ENCODE measurements at regions not wholly inside any gene's neighbourhood (a gene's known extent, or its start where the extent isn't known, plus 50 kb on each side); places are given as distances from the start of the nearest gene placed in this dataset.

DNA sequence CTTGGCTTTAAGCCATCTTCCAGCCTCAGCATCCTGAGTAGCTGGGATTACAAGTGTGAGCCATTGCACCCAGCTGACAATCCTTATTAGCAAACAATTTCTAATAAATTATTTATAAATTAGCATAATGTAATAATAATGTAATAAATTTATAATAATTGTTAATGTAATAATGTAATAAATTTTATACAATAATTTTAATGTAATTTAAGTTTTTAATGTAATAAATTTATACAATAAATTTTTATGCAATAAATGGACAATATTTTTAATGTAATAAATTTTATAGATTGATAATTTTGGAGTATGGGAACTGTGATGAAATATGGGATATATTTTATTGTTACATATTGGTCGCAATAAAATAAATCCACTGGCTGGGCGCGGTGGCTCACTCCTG, 1457.5 kb downstream of the KCNT2 start:
- TF ChIP-seq POLR2A (IDR thresholded peaks at IDR 0.05; ENCODE audit: low read depth, low read length) (no peak), SPI1 (IDR thresholded peaks at IDR 0.05; ENCODE audit: low read depth, low read length) (no peak), POLR2AphosphoS5 (IDR thresholded peaks at IDR 0.05; ENCODE audit: low read depth, low read length) (no peak), TAF1 (IDR thresholded peaks at IDR 0.05; ENCODE audit: low read depth, low read length) (no peak)
